GM10248 (cell line): ENCODE measurements at regions not wholly inside any gene's neighbourhood (a gene's known extent, or its start where the extent isn't known, plus 50 kb on each side); places are given as distances from the start of the nearest gene placed in this dataset.
"Not testable (repeated sequence)": the region's sequence is repeated elsewhere in the genome, so short reads cannot be mapped to it uniquely, and the experiment has no call there.

Experiments used
- CTCF ChIA-PET: fragments of 300-600 bp; sonication (Branson Sonifier 250); formaldehyde crosslinking; extraction: SDS; loops from one replicate; lab custom pipeline; 2021; ENCODE audit warnings: antibody characterized with exemption; lab: Yijun Ruan, JAX
- POLR2A ChIA-PET: fragments of 350-650 bp; sonication (Branson Sonifier 250); formaldehyde crosslinking; extraction: SDS; loops from one replicate; lab custom pipeline; 2020; ENCODE audit warnings: antibody characterized with exemption; lab: Yijun Ruan, JAX
- DNase-seq: peaks from one replicate; pipeline ENCODE4 v3.0.0; 2012; ENCODE audit errors: extremely low spot score
- CTCF ChIP-seq: IDR thresholded peaks from 2 replicates; pipeline ENCODE4 v1.5.1; 2012; ENCODE audit warnings: mild to moderate bottlenecking, low read depth; ENCODE audit errors: extremely low read depth, missing control alignments, control extremely low read depth

GRCh38 chr18:64372850-64373249 lies 224.0 kb upstream of the LINC00305 start:
- ChIA-PET CTCF (interaction anchor here (1.5 kb wide), 1 partner anchor 15 kb away, joined by 3 read pairs; no protein-coding TSS in a partner anchor), POLR2A (no interaction called here)
- no peak for DNase-seq

GRCh38 chr18:64369830-64370440 lies 221.0 kb upstream of the LINC00305 start:
- POLR2A ChIA-PET, DNase-seq, CTCF ChIA-PET: not testable (repeated sequence)

More at GRCh38 chr18:64372850-64373249, 224.0 kb upstream of the LINC00305 start:
- no peak for TF ChIP-seq CTCF

GRCh38 chr18:64365106-64365505 lies 216.2 kb upstream of the LINC00305 start:
- no peak for TF ChIP-seq CTCF
- no peak for DNase-seq
- CTCF ChIA-PET: no interaction called here
- POLR2A ChIA-PET: no interaction called here

- CTCF ChIA-PET: interaction anchor here (0.6 to 1.3 kb wide), 4 partner anchors 9 to 300 kb away, joined by 3 read pairs; no protein-coding TSS in a partner anchor
- POLR2A ChIA-PET: no interaction called here
- TF ChIP-seq CTCF: no peak
- DNase-seq: no peak
Measured at GRCh38 chr18:64337673-64338072, 188.8 kb upstream of the LINC00305 start.

GRCh38 chr18:64337018-64337417 lies 188.1 kb upstream of the LINC00305 start:
- ChIA-PET CTCF (interaction anchor here (1.3 kb wide), 1 partner anchor 299 kb away, joined by 3 read pairs; no protein-coding TSS in a partner anchor), POLR2A (no interaction called here)
- no peak for DNase-seq
- no peak for TF ChIP-seq CTCF

- CTCF ChIA-PET: interaction anchor here (1.1 kb wide), 1 partner anchor 20 kb away, joined by 4 read pairs; no protein-coding TSS in a partner anchor
- no peak for TF ChIP-seq CTCF
- DNase-seq: no peak
- POLR2A ChIA-PET: no interaction called here
Measured at GRCh38 chr18:64334748-64335147, 185.9 kb upstream of the LINC00305 start.

GRCh38 chr18:64333584-64333983 lies 184.7 kb upstream of the LINC00305 start:
- CTCF ChIA-PET: no interaction called here
- no peak for TF ChIP-seq CTCF

More at GRCh38 chr18:64333584-64333983, 184.7 kb upstream of the LINC00305 start:
- DNase-seq: no peak
- POLR2A ChIA-PET: no interaction called here
